SK-N-SH (cell line): ENCODE measurements at regions not wholly inside any gene's neighbourhood (a gene's known extent, or its start where the extent isn't known, plus 50 kb on each side); places are given as distances from the start of the nearest gene placed in this dataset.

Experiments
- CTCF ChIA-PET: fragments of 300-600, 350-600 bp; formaldehyde crosslinking; extraction: SDS; loops from one replicate; lab custom pipeline; 2021; lab: Yijun Ruan, JAX
- POLR2A ChIA-PET: fragments of 350-600 bp; sonication (Branson Sonifier 250); formaldehyde crosslinking; extraction: SDS; loops from one replicate; lab custom pipeline; 2020; ENCODE audit warnings: antibody characterized with exemption, inconsistent platforms; lab: Yijun Ruan, JAX
- DNase-seq: peaks from one replicate; pipeline ENCODE4 v3.0.0; 2012
- H2AFZ ChIP-seq: fragments of 200-600 bp; sonication (generic); 2 replicates; pipeline ENCODE4 v1.8.1; 2016; ENCODE audit warnings: antibody characterized with exemption, mild to moderate bottlenecking, low read depth
- H3F3A ChIP-seq: fragments of 200-600 bp; sonication (generic); replicated peaks from 2 replicates; pipeline ENCODE3; 2016; ENCODE audit warnings: antibody characterized with exemption, mild to moderate bottlenecking; ENCODE audit not compliant: insufficient read depth
- H3K27ac ChIP-seq, 2 experiments: fragments of 200-500 bp in 1 of 2; fragments of 200-600 bp in 1 of 2; sonication (Bioruptor generic) in 1 of 2; sonication (generic), shearing (Covaris generic) in 1 of 2; 2 replicates each; pipeline versions ENCODE4 v1.5.1 to v1.6.1; 2014 to 2016; ENCODE audit warnings: low read depth in 2 of 2, inconsistent platforms in 1 of 2, low read length in 1 of 2, mild to moderate bottlenecking in 1 of 2, mixed read lengths in 1 of 2
- H3K27me3 ChIP-seq: fragments of 200-600 bp; sonication (generic), shearing (Covaris generic); 2 replicates; pipeline ENCODE4 v1.6.1; 2016; ENCODE audit warnings: mixed run types; ENCODE audit not compliant: insufficient read depth
- H3K36me3 ChIP-seq, 2 experiments: fragments of 200-500 bp in 1 of 2; fragments of 200-600 bp in 1 of 2; sonication (Bioruptor generic) in 1 of 2; sonication (generic) in 1 of 2; replicated peaks in 1 of 2; 2 replicates each; pipeline versions ENCODE3 to v1.5.1; 2014 to 2016; ENCODE audit warnings: low read length in 1 of 2, mild to moderate bottlenecking in 1 of 2; ENCODE audit not compliant: insufficient read depth in 2 of 2, control insufficient read depth in 1 of 2
- H3K4me1 ChIP-seq, 2 experiments: fragments of 200-500 bp in 1 of 2; fragments of 200-600 bp in 1 of 2; sonication (Bioruptor generic) in 1 of 2; sonication (generic), shearing (Covaris generic) in 1 of 2; 2 replicates each; pipeline versions ENCODE4 v1.5.1 to v1.6.1; 2014 to 2016; ENCODE audit warnings: low read depth in 1 of 2, low read length in 1 of 2, mixed run types in 1 of 2; ENCODE audit not compliant: insufficient read depth in 2 of 2, control insufficient read depth in 1 of 2
- H3K4me2 ChIP-seq: fragments of 200-600 bp; sonication (generic), shearing (Covaris generic); 2 replicates; pipeline ENCODE4 v1.6.1; 2017; ENCODE audit warnings: mixed run types
- H3K4me3 ChIP-seq, 2 experiments: fragments of 200-500 bp in 1 of 2; fragments of 200-600 bp in 1 of 2; sonication (Bioruptor generic) in 1 of 2; sonication (generic), shearing (Covaris generic) in 1 of 2; 2 replicates each; pipeline versions ENCODE4 v1.5.1 to v1.8.1; 2014 to 2016; ENCODE audit warnings: low read depth in 2 of 2, inconsistent platforms in 1 of 2, low read length in 1 of 2, mild to moderate bottlenecking in 1 of 2, mixed read lengths in 1 of 2, moderate library complexity in 1 of 2
- H3K79me2 ChIP-seq: fragments of 200-600 bp; sonication (generic); 2 replicates; pipeline ENCODE4 v1.8.1; 2017; ENCODE audit warnings: mild to moderate bottlenecking; ENCODE audit not compliant: insufficient read depth
- H3K9ac ChIP-seq: fragments of 200-600 bp; sonication (generic); 2 replicates; pipeline ENCODE4 v1.6.1; 2017; ENCODE audit warnings: mixed run types
- H3K9me2 ChIP-seq: fragments of 200-600 bp; sonication (generic); 2 replicates; pipeline ENCODE4 v1.6.1; 2017; ENCODE audit warnings: mixed run types
- H3K9me3 ChIP-seq: fragments of 200-600 bp; sonication (generic); 2 replicates; pipeline ENCODE4 v1.6.1; 2017; ENCODE audit warnings: mixed run types, mild to moderate bottlenecking, moderate library complexity
- H4K20me1 ChIP-seq: fragments of 200-600 bp; sonication (generic); 2 replicates; pipeline ENCODE4 v1.6.1; 2017; ENCODE audit warnings: mild to moderate bottlenecking, mixed run types; ENCODE audit not compliant: insufficient read depth
- EP300 ChIP-seq, 2 experiments: IDR thresholded peaks; 2 replicates each; pipeline versions ENCODE4 v1.4.0 to v1.6.1; 2012; ENCODE audit warnings: borderline replicate concordance in 1 of 2, low read depth in 1 of 2, low read length in 1 of 2
- EZH2phosphoT487 ChIP-seq: fragments of 200-600 bp; sonication (generic); IDR thresholded peaks from 2 replicates; pipeline ENCODE4 v1.6.1; 2017; ENCODE audit warnings: low read depth, mixed run types, mild to moderate bottlenecking, antibody characterized with exemption, moderate library complexity, borderline replicate concordance
- FOSL2 ChIP-seq: IDR thresholded peaks from 2 replicates; pipeline ENCODE4 v1.4.0; 2012; ENCODE audit warnings: low read depth, mild to moderate bottlenecking, moderate library complexity, borderline replicate concordance
- FOXJ3 ChIP-seq: sonication (generic); formaldehyde crosslinking; IDR thresholded peaks from 2 replicates; pipeline ENCODE4 v1.5.1; 2020; ENCODE audit warnings: mild to moderate bottlenecking, missing genetic modification reagents
- GATA2 ChIP-seq: sonication (generic); formaldehyde crosslinking; IDR thresholded peaks from 2 replicates; pipeline ENCODE4 v1.5.0; 2020; ENCODE audit warnings: mild to moderate bottlenecking, missing genetic modification reagents
- NFIC ChIP-seq: IDR thresholded peaks from 2 replicates; pipeline ENCODE4 v1.4.0; 2012; ENCODE audit warnings: borderline replicate concordance
- NRF1 ChIP-seq: IDR thresholded peaks from 2 replicates; pipeline ENCODE4 v1.6.1; 2012; ENCODE audit warnings: low read depth, mild to moderate bottlenecking, low read length
- PBX3 ChIP-seq: IDR thresholded peaks from 2 replicates; pipeline ENCODE4; 2012
- POLR2AphosphoS5 ChIP-seq: IDR thresholded peaks from 2 replicates; pipeline ENCODE4 v1.6.1; 2012; ENCODE audit warnings: low read depth, low read length
- RXRA ChIP-seq: IDR thresholded peaks from 2 replicates; pipeline ENCODE4 v1.4.0; 2012; ENCODE audit warnings: low read depth, mild to moderate bottlenecking, borderline replicate concordance
- SIN3A ChIP-seq: IDR thresholded peaks from 2 replicates; pipeline ENCODE4 v1.6.1; 2012; ENCODE audit warnings: low read depth, mild to moderate bottlenecking, low read length, moderate library complexity, borderline replicate concordance
- SMC3 ChIP-seq: IDR thresholded peaks from 2 replicates; pipeline ENCODE4 v1.6.1; 2012; ENCODE audit warnings: low read depth, low read length, improper control_type of control experiment
- TAF1 ChIP-seq: IDR thresholded peaks from 2 replicates; pipeline ENCODE4 v1.6.1; 2012; ENCODE audit warnings: low read depth, mild to moderate bottlenecking, low read length, moderate library complexity, borderline replicate concordance
- TCF12 ChIP-seq: IDR thresholded peaks from 2 replicates; pipeline ENCODE4 v1.4.0; 2012
- TEAD4 ChIP-seq: IDR thresholded peaks from 2 replicates; pipeline ENCODE4 v1.4.0; 2012; ENCODE audit warnings: mild to moderate bottlenecking, borderline replicate concordance; ENCODE audit not compliant: insufficient read depth
- YY1 ChIP-seq: IDR thresholded peaks from 2 replicates; pipeline ENCODE4 v1.4.0; 2012; ENCODE audit warnings: low read depth, mild to moderate bottlenecking
- ZBTB33 ChIP-seq: IDR thresholded peaks from 2 replicates; pipeline ENCODE4 v1.4.0; 2012; ENCODE audit warnings: low read depth, borderline replicate concordance
- WGBS: methylation state at CpG from one replicate; pipeline ENCODE4 v1.1.6; 2017; ENCODE audit warnings: low lambda C conversion rate; 5-methylcytosine and 5-hydroxymethylcytosine counted together
- TF ChIP-seq, protein P1 (sequence below): IDR thresholded peaks from 2 replicates; pipeline ENCODE4 v1.4.0; 2012; ENCODE audit warnings: low read depth
- TF ChIP-seq, protein P2 (sequence below): fragments of 150-350 bp; IDR thresholded peaks from 2 replicates; pipeline ENCODE4 v1.6.1; 2016; ENCODE audit warnings: mild to moderate bottlenecking, low read depth, low read length
- TF ChIP-seq, protein P3 (sequence below): IDR thresholded peaks from 2 replicates; pipeline ENCODE4 v1.4.0; 2012; ENCODE audit warnings: low read depth, borderline replicate concordance

- WGBS: 13% methylated on average over 4 of the region's 4 CpGs
- Histone ChIP-seq H3K4me1 (no peaks in the 10 kb centered on the region; a peak in 1 of 4 replicates), H3K9ac (no peak overlapping the region), H3K79me2 (no peaks in the 10 kb centered on the region), H4K20me1 (no peaks in the 10 kb centered on the region), H3K27me3 (peaks cover 18% of the 10 kb centered on the region; the same call in 1 of the 2 replicates), H3K9me2 (no peaks in the 10 kb centered on the region), H3K4me2 (no peak overlapping the region), H3K4me3 (no peak overlapping the region), H3K27ac (no peak overlapping the region), H3F3A (no peaks in the 10 kb centered on the region), H3K36me3 (no peaks in the 10 kb centered on the region), H2AFZ (no peak overlapping the region), H3K9me3 (no peaks in the 10 kb centered on the region)
- ChIA-PET CTCF (no interaction called here), POLR2A (no interaction called here)
- TF ChIP-seq SIN3A (no peak), TAF1 (no peak), FOSL2 (no peak), SMC3 (no peak), FOXJ3 (CRISPR knock-in tag) (no peak), ZBTB33 (no peak), GATA2 (CRISPR knock-in tag) (no peak), YY1 (no peak), RXRA (no peak), POLR2AphosphoS5 (no peak), TCF12 (no peak)
- TF ChIP-seq, protein P1, sequence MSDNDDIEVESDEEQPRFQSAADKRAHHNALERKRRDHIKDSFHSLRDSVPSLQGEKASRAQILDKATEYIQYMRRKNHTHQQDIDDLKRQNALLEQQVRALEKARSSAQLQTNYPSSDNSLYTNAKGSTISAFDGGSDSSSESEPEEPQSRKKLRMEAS: no peak
- TF ChIP-seq, protein P2, sequence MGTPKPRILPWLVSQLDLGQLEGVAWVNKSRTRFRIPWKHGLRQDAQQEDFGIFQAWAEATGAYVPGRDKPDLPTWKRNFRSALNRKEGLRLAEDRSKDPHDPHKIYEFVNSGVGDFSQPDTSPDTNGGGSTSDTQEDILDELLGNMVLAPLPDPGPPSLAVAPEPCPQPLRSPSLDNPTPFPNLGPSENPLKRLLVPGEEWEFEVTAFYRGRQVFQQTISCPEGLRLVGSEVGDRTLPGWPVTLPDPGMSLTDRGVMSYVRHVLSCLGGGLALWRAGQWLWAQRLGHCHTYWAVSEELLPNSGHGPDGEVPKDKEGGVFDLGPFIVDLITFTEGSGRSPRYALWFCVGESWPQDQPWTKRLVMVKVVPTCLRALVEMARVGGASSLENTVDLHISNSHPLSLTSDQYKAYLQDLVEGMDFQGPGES: no peak
- DNase-seq: no peak
Measured at GRCh38 chr1:38690790-38691449, 168.7 kb downstream of the RRAGC start.

DNA sequence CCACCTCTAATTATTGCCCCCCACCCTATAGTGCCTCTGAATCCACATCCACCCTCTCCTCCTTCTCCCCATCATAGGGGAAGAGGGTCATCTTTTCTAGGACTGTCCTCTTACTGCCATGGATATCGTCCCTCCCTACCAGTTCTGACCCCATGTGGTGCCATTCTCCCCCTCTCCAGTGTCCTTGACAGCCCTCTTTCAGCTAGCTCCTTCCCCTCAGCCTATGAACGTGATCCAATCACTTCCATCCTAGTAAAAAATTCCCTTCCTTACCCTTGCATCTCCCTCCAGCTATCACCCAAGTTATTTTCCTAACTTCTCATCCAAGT, 172.7 kb downstream of the RRAGC start:
- Histone ChIP-seq H3K4me3 (no peak overlapping the region), H3K27ac (no peak overlapping the region), H2AFZ (no peak overlapping the region), H3K4me2 (no peak overlapping the region), H4K20me1 (no peaks in the 10 kb centered on the region), H3K27me3 (peaks cover 21% of the 10 kb centered on the region; the same call in 1 of the 2 replicates), H3K4me1 (no peaks in the 10 kb centered on the region; a peak in 1 of 4 replicates), H3K36me3 (no peaks in the 10 kb centered on the region), H3K79me2 (no peaks in the 10 kb centered on the region), H3K9me2 (no peaks in the 10 kb centered on the region), H3F3A (no peaks in the 10 kb centered on the region), H3K9me3 (no peaks in the 10 kb centered on the region), H3K9ac (no peak overlapping the region)
- no peak for DNase-seq
- 7% methylated on average over 2 of the region's 2 CpGs for WGBS
- POLR2A ChIA-PET: no interaction called here
- CTCF ChIA-PET: no interaction called here
- TF ChIP-seq NRF1 (no peak), NFIC (no peak), PBX3 (no peak), GATA2 (CRISPR knock-in tag) (no peak), EP300 (IDR thresholded peaks at IDR 0.05; ENCODE audit: borderline replicate concordance in 1 of 2, low read depth in 1 of 2, low read length in 1 of 2) (no peak), EZH2phosphoT487 (no peak), TEAD4 (no peak)
- TF ChIP-seq, protein P1: no peak
- TF ChIP-seq, protein P3, sequence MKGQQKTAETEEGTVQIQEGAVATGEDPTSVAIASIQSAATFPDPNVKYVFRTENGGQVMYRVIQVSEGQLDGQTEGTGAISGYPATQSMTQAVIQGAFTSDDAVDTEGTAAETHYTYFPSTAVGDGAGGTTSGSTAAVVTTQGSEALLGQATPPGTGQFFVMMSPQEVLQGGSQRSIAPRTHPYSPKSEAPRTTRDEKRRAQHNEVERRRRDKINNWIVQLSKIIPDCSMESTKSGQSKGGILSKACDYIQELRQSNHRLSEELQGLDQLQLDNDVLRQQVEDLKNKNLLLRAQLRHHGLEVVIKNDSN: no peak
- TF ChIP-seq, protein P2: no peak
